ENCODE measurements at regions not wholly inside any gene's neighbourhood (a gene's known extent, or its start where the extent isn't known, plus 50 kb on each side); places are given as distances from the start of the nearest gene placed in this dataset.
"Not testable (repeated sequence)": the region's sequence is repeated elsewhere in the genome, so short reads cannot be mapped to it uniquely, and the experiment has no call there.

DNA sequence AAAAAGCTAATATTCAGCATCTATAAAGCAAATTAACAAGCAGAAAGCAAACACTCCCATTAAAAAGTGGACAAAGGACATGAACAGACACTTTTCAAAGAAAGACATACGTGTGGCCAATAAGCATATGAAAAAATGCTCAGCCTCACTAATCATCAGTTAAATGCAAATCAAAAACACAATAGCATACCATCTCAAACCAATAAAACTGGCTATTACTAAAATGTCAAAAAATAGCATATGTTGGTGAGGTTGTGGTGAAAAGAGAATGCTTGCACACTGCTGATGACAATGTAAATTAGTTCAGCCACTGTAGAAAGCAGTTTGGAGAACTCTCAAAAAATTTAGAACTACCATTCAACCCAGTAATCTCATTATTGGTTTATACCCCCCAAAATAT, 284.6 kb upstream of the KCND2 start:
- H3K4me3 ChIP-seq (ENCODE audit: low read depth, low read length), result no peak overlapping the region
- TF ChIP-seq, protein P1, sequence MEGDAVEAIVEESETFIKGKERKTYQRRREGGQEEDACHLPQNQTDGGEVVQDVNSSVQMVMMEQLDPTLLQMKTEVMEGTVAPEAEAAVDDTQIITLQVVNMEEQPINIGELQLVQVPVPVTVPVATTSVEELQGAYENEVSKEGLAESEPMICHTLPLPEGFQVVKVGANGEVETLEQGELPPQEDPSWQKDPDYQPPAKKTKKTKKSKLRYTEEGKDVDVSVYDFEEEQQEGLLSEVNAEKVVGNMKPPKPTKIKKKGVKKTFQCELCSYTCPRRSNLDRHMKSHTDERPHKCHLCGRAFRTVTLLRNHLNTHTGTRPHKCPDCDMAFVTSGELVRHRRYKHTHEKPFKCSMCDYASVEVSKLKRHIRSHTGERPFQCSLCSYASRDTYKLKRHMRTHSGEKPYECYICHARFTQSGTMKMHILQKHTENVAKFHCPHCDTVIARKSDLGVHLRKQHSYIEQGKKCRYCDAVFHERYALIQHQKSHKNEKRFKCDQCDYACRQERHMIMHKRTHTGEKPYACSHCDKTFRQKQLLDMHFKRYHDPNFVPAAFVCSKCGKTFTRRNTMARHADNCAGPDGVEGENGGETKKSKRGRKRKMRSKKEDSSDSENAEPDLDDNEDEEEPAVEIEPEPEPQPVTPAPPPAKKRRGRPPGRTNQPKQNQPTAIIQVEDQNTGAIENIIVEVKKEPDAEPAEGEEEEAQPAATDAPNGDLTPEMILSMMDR (IDR thresholded peaks at IDR 0.05; ENCODE audit: borderline replicate concordance, insufficient read depth, low read depth, low read length), result no peak

DNA sequence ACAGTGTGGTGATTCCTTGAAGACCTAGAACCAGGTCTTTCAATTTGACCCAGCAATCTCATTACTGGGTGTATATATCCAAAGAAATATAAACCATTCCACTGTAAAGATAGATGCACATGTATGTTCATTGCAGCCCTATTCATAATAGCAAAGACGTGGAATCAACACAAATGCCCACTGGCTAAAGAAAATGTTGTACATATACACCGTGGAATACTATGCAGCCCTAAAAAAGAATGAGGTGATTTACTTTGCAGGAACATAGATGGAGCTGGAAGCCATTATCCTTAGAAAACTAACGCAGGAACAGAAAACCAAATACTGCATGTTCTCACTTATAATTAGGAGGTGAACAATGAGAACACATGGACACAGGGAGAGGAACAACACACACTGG, 278.0 kb upstream of the KCND2 start:
- TF ChIP-seq, protein P1 (IDR thresholded peaks at IDR 0.05; ENCODE audit: borderline replicate concordance, insufficient read depth, low read depth, low read length), result no peak
- H3K4me3 ChIP-seq (ENCODE audit: low read depth, low read length), result no peak overlapping the region

DNA sequence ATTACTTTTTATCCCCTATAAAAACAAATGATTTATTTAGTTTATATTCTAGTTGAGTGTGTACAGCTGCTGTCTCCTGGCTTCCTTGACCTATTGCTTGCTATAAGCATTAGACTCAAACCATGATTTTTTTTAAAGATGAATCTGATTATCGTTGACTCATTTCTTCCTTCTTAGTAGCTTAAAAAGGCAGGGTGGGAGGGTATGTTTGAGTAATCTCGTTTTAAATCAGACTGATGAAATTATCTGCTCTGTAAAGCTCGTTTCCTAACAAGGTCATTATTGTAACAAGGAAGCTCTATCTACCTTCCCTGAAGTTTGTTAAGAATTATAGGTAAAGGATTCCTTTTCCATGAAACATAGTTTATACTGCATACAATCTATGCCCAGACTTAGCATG, 276.3 kb upstream of the KCND2 start:
- H3K4me3 ChIP-seq (ENCODE audit: low read depth, low read length), result no peak overlapping the region
- TF ChIP-seq, protein P1 (IDR thresholded peaks at IDR 0.05; ENCODE audit: borderline replicate concordance, insufficient read depth, low read depth, low read length), result no peak

DNA sequence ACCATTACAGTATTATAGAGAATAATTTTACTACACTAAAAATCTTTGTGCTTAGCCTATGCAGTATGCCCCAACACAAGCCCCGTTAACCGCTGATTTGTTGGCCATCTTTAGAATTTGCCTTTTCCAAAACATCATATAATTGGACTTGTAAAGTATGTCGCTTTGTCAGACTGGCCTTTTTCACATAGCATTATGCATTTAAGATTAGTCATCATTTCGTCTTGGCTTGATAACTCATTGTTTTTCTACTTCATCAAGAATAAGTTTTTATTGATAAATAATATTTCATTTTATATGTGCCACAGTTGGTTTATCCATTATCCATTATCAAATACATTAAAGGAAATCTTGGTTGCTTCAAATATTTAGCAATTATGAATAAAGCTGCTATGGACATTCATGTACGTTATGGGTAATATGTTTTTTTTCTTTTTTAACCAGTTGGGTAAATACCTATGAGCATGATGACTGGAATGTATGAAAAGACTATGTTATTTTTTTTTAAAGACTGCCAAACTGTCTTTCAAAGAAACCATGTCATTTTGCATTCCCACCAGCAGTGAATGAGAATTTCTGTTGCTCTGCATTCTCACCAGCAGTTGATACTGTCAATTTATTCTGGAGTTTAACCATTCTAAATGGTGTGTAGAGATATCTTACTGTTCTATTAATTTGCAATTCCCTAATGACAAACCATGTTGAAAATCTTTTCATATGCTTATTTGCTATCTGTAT, 273.1 kb upstream of the KCND2 start:
- H3K4me3 ChIP-seq (ENCODE audit: low read depth, low read length), result no peak overlapping the region
- TF ChIP-seq, protein P1 (IDR thresholded peaks at IDR 0.05; ENCODE audit: borderline replicate concordance, insufficient read depth, low read depth, low read length), result no peak

DNA sequence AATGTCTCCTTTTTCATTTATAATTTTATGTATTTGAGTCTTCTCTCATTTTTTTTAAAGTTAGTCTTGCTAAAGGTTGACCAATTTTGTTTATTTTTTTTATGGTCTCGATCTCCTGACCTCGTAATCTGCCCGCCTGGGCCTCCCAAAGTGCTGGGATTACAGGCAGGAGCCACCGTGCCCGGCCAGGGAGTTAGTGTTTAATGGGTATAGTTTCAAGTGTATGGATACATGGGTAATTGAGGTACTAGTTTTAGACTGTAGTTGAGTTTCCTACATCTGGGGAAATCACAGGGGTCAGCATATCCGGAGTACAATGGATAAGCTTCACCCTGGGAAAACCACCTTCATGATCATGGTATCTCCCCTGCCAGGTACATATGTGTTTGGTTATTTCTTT, 267.3 kb upstream of the KCND2 start:
- no peak overlapping the region for H3K4me3 ChIP-seq (ENCODE audit: low read depth, low read length)
- TF ChIP-seq, protein P1 (IDR thresholded peaks at IDR 0.05; ENCODE audit: borderline replicate concordance, insufficient read depth, low read depth, low read length), result no peak

DNA sequence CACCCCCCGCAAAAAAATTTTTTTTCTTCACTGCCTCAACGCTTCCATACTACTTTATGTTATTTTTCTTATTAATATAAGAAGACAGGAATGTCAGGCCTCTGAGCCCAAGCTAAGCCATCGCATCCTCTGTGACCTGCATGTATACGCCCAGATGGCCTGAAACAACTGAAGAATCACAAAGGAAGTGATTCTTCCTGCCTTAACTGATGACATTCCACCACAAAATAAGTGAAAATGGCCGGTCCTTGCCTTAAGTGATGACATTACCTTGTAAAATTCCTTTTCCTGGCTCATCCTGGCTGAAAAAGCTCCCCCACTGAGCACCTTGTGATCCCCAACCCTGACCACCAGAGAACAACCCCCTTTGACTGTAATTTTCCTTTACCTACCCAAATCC, 258.7 kb upstream of the KCND2 start:
- H3K4me3 ChIP-seq (ENCODE audit: low read depth, low read length), result not testable (repeated sequence)

DNA sequence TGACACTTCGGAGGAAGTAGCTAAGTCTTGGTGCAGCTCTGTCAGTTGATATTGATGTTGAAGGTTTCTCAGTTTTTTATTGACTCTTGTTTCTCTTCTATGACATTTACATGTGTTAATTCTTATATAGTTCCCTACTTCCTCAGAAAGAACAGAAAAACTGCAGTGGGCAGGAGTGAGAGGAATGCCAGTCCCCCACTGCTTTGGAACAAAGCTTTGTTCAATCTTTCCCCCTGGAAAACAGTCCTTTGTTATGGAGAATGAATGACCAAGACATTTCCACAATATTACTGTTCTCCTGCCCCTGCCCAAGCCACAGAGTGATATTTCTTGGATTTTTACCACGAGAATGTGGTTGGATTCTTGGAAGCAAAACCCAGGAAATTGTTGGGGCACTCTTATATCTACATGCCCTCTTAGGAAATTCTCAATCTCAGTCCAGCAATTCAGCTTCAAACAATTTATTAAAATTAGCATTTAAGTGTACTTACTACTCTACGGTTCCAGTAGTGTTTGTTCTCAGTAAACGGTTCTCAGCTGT, 258.0 kb upstream of the KCND2 start:
- TF ChIP-seq, protein P1 (IDR thresholded peaks at IDR 0.05; ENCODE audit: borderline replicate concordance, insufficient read depth, low read depth, low read length), result no peak
- H3K4me3 ChIP-seq (ENCODE audit: low read depth, low read length), result no peak overlapping the region
